Gastroesophageal sphincter (tissue), 3 donors: ENCODE measurements at regions not wholly inside any gene's neighbourhood (a gene's known extent, or its start where the extent isn't known, plus 50 kb on each side); places are given as distances from the start of the nearest gene placed in this dataset.

Source experiments
- CTCF ChIP-seq, 4 experiments: fragments of 200-600 bp in 2 of 4; fragments of 450-650 bp in 2 of 4; sonication (generic) in 1 of 4; IDR thresholded peaks; one replicate each; pipeline ENCODE4 v1.5.1; 2017 to 2019; ENCODE audit warnings: antibody characterized with exemption in 4 of 4, mild to moderate bottlenecking in 2 of 4, moderate library complexity in 2 of 4
- POLR2AphosphoS5 ChIP-seq: sonication (generic); formaldehyde crosslinking; IDR thresholded peaks from one replicate; pipeline ENCODE4 v1.6.1; 2017; ENCODE audit warnings: antibody characterized with exemption

- TF ChIP-seq CTCF (IDR thresholded peaks at IDR 0.05) (no peak), POLR2AphosphoS5 (no peak)
These were observed 231.3 kb upstream of the PDE10A start for GRCh38 chr6:165894171-165894825.
